ENCODE measurements at regions not wholly inside any gene's neighbourhood (a gene's known extent, or its start where the extent isn't known, plus 50 kb on each side); places are given as distances from the start of the nearest gene placed in this dataset.

DNA sequence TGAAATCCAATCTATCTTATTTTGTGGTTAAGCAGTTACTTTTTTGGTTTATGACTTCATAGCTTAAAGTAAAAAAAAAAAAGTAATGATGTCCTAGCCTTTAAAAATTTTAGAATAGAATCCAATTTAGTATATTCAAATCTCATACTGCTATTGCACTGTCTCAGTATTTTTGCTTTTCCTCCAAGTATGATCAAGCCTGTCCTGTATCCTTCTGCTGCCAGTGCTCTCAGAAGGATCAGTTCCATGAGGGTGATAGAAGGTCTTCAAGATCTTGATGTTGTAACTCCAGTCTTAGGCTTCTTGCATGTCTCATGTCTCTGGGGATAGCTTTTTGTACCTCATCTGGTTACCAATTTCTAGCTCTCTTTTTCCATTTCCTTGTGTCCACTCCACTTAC lies 324.2 kb upstream of the FAR2 start (continued):
- TF ChIP-seq, protein P1, sequence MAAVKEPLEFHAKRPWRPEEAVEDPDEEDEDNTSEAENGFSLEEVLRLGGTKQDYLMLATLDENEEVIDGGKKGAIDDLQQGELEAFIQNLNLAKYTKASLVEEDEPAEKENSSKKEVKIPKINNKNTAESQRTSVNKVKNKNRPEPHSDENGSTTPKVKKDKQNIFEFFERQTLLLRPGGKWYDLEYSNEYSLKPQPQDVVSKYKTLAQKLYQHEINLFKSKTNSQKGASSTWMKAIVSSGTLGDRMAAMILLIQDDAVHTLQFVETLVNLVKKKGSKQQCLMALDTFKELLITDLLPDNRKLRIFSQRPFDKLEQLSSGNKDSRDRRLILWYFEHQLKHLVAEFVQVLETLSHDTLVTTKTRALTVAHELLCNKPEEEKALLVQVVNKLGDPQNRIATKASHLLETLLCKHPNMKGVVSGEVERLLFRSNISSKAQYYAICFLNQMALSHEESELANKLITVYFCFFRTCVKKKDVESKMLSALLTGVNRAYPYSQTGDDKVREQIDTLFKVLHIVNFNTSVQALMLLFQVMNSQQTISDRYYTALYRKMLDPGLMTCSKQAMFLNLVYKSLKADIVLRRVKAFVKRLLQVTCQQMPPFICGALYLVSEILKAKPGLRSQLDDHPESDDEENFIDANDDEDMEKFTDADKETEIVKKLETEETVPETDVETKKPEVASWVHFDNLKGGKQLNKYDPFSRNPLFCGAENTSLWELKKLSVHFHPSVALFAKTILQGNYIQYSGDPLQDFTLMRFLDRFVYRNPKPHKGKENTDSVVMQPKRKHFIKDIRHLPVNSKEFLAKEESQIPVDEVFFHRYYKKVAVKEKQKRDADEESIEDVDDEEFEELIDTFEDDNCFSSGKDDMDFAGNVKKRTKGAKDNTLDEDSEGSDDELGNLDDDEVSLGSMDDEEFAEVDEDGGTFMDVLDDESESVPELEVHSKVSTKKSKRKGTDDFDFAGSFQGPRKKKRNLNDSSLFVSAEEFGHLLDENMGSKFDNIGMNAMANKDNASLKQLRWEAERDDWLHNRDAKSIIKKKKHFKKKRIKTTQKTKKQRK (IDR thresholded peaks at IDR 0.05; ENCODE audit: low read depth, low read length): no peak
- TF ChIP-seq LARP7 (IDR thresholded peaks at IDR 0.05) (no peak), ELK1 (IDR thresholded peaks at IDR 0.05; ENCODE audit: low read depth, low read length) (no peak), RFX5 (IDR thresholded peaks at IDR 0.05; ENCODE audit: low read depth, low read length) (no peak), POLR2AphosphoS5 (IDR thresholded peaks at IDR 0.05; ENCODE audit: low read length) (no peak)

DNA sequence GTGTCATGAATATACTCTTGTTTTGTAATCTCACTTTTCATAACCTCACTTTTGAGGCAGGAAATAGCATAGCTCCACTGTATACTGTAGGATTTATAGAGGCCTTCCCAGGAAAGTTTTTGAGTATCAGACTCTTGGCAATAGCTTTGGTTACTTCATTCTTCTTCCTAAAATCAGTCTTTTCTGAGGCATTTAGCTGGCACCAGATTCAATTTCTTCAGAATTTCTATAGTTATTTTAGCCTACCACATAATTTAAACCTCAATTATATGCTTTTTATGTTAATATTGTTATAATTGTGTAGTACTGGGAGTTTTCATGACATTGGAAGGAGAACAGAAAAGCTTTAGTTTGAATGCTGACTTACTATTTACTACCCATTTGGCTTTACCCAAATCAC lies 322.3 kb upstream of the FAR2 start:
- Histone ChIP-seq H2AFZ (ENCODE audit: control insufficient read depth, low read depth, low read length) (no peak overlapping the region), H3K27ac (ENCODE audit: control insufficient read depth, insufficient read depth) (no peak overlapping the region), H4K20me1 (ENCODE audit: control insufficient read depth, insufficient read depth) (no peaks in the 10 kb centered on the region), H3K4me3 (no peak overlapping the region), H3K4me2 (ENCODE audit: control insufficient read depth, insufficient read depth) (no peak overlapping the region), H3K36me3 (ENCODE audit: control insufficient read depth in 2 of 2, insufficient read depth in 2 of 2, low read length in 1 of 2) (no peaks in the 10 kb centered on the region), H3K79me2 (ENCODE audit: control insufficient read depth, insufficient read depth, low read length) (no peaks in the 10 kb centered on the region), H3K9me3 (replicated peaks; ENCODE audit: control insufficient read depth, insufficient read depth, low read length) (no peaks in the 10 kb centered on the region), H3K4me1 (ENCODE audit: control insufficient read depth, insufficient read depth, low read length) (no peaks in the 10 kb centered on the region), H3K27me3 (replicated peaks in 1 of 2; ENCODE audit: control insufficient read depth in 2 of 2, insufficient read depth in 2 of 2, low read length in 1 of 2) (no peaks in the 10 kb centered on the region), H3K9ac (ENCODE audit: control insufficient read depth, insufficient read depth, low read length) (no peak overlapping the region)
- RAD21 ChIA-PET (ENCODE audit: unreplicated experiment): no interaction called here
- no peak for TF ChIP-seq RFX5 (IDR thresholded peaks at IDR 0.05; ENCODE audit: low read depth, low read length)
- TF ChIP-seq EGR1 (IDR thresholded peaks at IDR 0.05; ENCODE audit: borderline replicate concordance in 1 of 2, low read depth in 2 of 2, low read length in 2 of 2): no peak
- no peak for TF ChIP-seq IKZF2 (IDR thresholded peaks at IDR 0.05)
- TF ChIP-seq FOXM1 (IDR thresholded peaks at IDR 0.05; ENCODE audit: low read depth, low read length): no peak
- no peak for TF ChIP-seq BMI1 (IDR thresholded peaks at IDR 0.05; ENCODE audit: borderline replicate concordance)
- ATAC-seq (no peak), DNase-seq (ENCODE audit: low read depth, low spot score) (no peak), FAIRE-seq (no peak)
- POLR2A ChIA-PET: no interaction called here
- SMC1A ChIA-PET (ENCODE audit: uncharacterized antibody, unreplicated experiment): interaction anchor here (0.7 kb wide), 1 partner anchor 39 kb away, joined by 3 read pairs; no protein-coding TSS in a partner anchor
- CTCF ChIA-PET: no interaction called here
- no TSS peak for BruUV-seq (replicated peaks)
- intact Hi-C loops (cut with micrococcal nuclease; ENCODE audit: unreplicated experiment): no loop called here
- in situ Hi-C loops (cut with MboI): no loop called here
